HEK293T (cell line): ENCODE measurements at regions not wholly inside any gene's neighbourhood (a gene's known extent, or its start where the extent isn't known, plus 50 kb on each side); places are given as distances from the start of the nearest gene placed in this dataset.

ENCODE experiments used
- CTCF ChIA-PET: fragments of 350-600 bp; formaldehyde crosslinking; extraction: SDS; loops from one replicate; lab custom pipeline; 2021; ENCODE audit warnings: antibody characterized with exemption, inconsistent platforms; lab: Yijun Ruan, JAX
- POLR2A ChIA-PET: fragments of 350-600 bp; formaldehyde crosslinking; extraction: SDS; loops from one replicate; lab custom pipeline; 2020; ENCODE audit warnings: antibody characterized with exemption, inconsistent platforms; lab: Yijun Ruan, JAX
- DNase-seq: peaks from one replicate; pipeline ENCODE4 v3.0.0; 2012; ENCODE audit warnings: mixed read lengths; ENCODE audit errors: extremely low spot score
- ARNT ChIP-seq: fragments of 450-650 bp; IDR thresholded peaks from 2 replicates; pipeline ENCODE4 v1.6.1; 2017; ENCODE audit warnings: mild to moderate bottlenecking
- BHLHE40 ChIP-seq: fragments of 450-650 bp; IDR thresholded peaks from 2 replicates; pipeline ENCODE4 v1.6.1; 2016; ENCODE audit warnings: mild to moderate bottlenecking, moderate library complexity, borderline replicate concordance
- CTBP1 ChIP-seq: fragments of 450-650 bp; IDR thresholded peaks from 2 replicates; pipeline ENCODE4 v1.6.1; 2016; ENCODE audit warnings: borderline replicate concordance
- ELF4 ChIP-seq: fragments of 450-650 bp; IDR thresholded peaks from 2 replicates; pipeline ENCODE4 v1.6.1; 2017; ENCODE audit warnings: antibody characterized with exemption
- FOXA1 ChIP-seq: fragments of 450-650 bp; IDR thresholded peaks from 2 replicates; pipeline ENCODE4 v1.6.1; 2016; ENCODE audit warnings: mild to moderate bottlenecking
- FOXK2 ChIP-seq: fragments of 450-650 bp; IDR thresholded peaks from 2 replicates; pipeline ENCODE4 v1.6.1; 2016; ENCODE audit warnings: mild to moderate bottlenecking
- FOXM1 ChIP-seq: fragments of 450-650 bp; IDR thresholded peaks from 2 replicates; pipeline ENCODE4 v1.6.1; 2017; ENCODE audit warnings: mild to moderate bottlenecking, borderline replicate concordance
- HDGF ChIP-seq: fragments of 450-650 bp; IDR thresholded peaks from 2 replicates; pipeline ENCODE4 v1.6.1; 2017; ENCODE audit warnings: antibody characterized with exemption, borderline replicate concordance
- L3MBTL2 ChIP-seq: fragments of 450-650 bp; conservative IDR thresholded peaks from 2 replicates; pipeline ENCODE4 v1.6.1; 2016; ENCODE audit warnings: mild to moderate bottlenecking
- LEF1 ChIP-seq: fragments of 450-650 bp; IDR thresholded peaks from 2 replicates; pipeline ENCODE4 v1.6.1; 2017; ENCODE audit warnings: mild to moderate bottlenecking, borderline replicate concordance
- NFRKB ChIP-seq: fragments of 450-650 bp; IDR thresholded peaks from 2 replicates; pipeline ENCODE4 v1.6.1; 2016; ENCODE audit warnings: mild to moderate bottlenecking, moderate library complexity
- SP1 ChIP-seq: fragments of 450-650 bp; IDR thresholded peaks from 2 replicates; pipeline ENCODE4 v1.6.1; 2017
- SUZ12 ChIP-seq: fragments of 450-650 bp; IDR thresholded peaks from 2 replicates; pipeline ENCODE4 v1.6.1; 2016; ENCODE audit warnings: mild to moderate bottlenecking
- TARDBP ChIP-seq: fragments of 450-650 bp; IDR thresholded peaks from 2 replicates; pipeline ENCODE4 v1.6.1; 2016
- ZNF384 ChIP-seq: fragments of 450-650 bp; IDR thresholded peaks from 2 replicates; pipeline ENCODE4 v1.6.1; 2016
- TF ChIP-seq, protein P1 (sequence below): fragments of 450-650 bp; IDR thresholded peaks from 2 replicates; pipeline ENCODE4 v1.6.1; 2016

DNA sequence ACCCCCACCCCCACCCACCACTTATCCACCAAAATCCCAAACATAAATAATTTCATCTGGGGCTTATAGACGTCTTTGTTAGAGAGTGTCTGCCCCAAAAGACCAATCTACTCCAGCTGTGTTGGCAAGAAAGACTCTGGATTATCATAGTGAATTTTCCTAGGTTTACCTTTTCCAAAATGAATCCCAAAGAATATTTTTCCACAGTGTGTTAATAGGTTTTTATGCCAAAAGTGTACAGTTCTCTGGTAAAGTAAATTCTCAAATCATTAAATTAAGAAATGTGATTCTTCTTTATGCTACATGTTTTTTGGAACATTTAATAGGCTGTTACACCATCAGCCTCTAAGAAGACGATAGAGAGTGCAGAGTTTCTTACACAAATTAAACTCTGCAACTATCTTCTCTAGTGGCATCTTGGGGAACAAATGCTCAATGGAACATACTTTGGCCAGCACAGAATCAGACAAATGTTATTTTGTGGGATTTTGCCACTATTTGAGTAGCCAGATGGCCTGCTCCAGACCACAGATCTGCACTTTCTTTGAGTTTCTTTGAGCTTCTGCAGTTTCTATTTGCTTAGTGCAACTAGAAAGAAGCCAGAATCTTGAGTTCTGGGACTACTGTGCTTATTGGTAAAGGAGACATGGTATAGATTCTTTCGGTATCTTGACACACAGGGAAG, 206.0 kb downstream of the KIT start:
- DNase-seq: no peak
- ChIA-PET POLR2A (no interaction called here), CTCF (no interaction called here)
- TF ChIP-seq, protein P1, sequence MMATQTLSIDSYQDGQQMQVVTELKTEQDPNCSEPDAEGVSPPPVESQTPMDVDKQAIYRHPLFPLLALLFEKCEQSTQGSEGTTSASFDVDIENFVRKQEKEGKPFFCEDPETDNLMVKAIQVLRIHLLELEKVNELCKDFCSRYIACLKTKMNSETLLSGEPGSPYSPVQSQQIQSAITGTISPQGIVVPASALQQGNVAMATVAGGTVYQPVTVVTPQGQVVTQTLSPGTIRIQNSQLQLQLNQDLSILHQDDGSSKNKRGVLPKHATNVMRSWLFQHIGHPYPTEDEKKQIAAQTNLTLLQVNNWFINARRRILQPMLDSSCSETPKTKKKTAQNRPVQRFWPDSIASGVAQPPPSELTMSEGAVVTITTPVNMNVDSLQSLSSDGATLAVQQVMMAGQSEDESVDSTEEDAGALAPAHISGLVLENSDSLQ: no peak
- TF ChIP-seq FOXA1 (no peak), SUZ12 (no peak), SP1 (no peak), ZNF384 (no peak), ELF4 (no peak), LEF1 (no peak)

- POLR2A ChIA-PET: no interaction called here
Measured at GRCh38 chr4:54861201-54861600, 203.4 kb downstream of the KIT start.

DNA sequence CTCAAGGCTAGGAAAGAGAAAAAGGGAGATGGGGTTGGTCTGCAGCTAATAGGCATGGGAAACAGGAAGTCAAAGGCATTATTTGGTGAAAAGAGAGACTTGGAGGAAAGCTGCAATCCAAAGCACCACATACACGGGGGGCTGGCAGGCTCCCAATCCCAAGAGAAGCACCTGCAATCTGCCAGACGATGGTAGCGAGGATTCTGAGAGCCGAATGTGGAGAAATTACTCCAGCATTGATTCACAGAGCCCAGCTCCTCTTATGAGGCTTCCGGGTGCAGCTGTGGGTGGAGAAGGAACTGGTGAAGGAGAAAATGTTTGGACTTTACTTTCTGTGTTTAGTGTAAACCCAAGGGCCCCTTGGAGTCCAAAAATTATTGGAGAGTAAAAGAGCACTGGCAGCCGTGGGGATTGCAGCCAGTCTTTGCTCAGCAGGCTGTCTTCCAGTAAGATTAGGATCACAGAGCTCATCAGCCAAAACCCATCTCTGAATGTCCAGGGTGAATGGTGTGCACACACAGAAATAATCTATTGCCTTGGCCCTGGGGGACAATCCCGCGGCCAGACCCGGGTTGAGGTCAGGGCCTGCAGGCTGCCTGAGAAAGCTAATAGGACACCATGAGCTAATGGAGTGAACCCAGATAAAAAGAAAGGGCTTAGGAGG, 197.6 kb downstream of the KIT start:
- POLR2A ChIA-PET: no interaction called here
- no peak for DNase-seq
- CTCF ChIA-PET: interaction anchor here (0.6 kb wide), 1 partner anchor 313 kb away, joined by 3 read pairs; no protein-coding TSS in a partner anchor
- TF ChIP-seq ZNF384 (no peak), L3MBTL2 (no peak), FOXA1 (no peak), ELF4 (no peak), FOXK2 (no peak), HDGF (no peak), ARNT (no peak), LEF1 (no peak), BHLHE40 (no peak), NFRKB (no peak), SUZ12 (no peak), TARDBP (no peak)
- TF ChIP-seq, protein P1: no peak

More at GRCh38 chr4:54861201-54861600, 203.4 kb downstream of the KIT start:
- CTCF ChIA-PET: no interaction called here
- no peak for DNase-seq
- TF ChIP-seq L3MBTL2: no peak
- TF ChIP-seq SUZ12: no peak
- no peak for TF ChIP-seq BHLHE40
- no peak for TF ChIP-seq ARNT
- no peak for TF ChIP-seq FOXM1
- TF ChIP-seq FOXK2: no peak
- TF ChIP-seq FOXA1: no peak

DNA sequence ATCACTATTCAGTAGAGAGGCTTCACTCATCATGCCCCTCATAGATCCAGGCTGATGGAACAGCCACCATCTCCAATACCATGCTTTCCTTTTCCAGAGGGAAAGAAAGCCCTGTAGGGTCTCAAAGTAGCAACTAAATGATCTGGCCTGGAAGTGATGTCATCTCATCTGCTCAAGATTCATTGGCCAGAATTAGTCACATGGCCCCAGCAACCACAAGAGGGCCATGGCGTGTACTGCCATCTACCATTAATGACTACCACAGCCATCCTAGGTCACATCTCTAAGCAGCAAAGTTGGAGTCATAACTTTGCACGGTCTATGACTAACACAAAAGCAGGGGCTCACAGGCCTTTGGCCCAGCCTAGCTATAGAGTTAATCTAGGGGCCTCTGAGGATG, 194.8 kb downstream of the KIT start:
- TF ChIP-seq FOXA1 (no peak), FOXM1 (no peak), CTBP1 (no peak), HDGF (no peak), ARNT (no peak), TARDBP (no peak), L3MBTL2 (no peak), ZNF384 (no peak), NFRKB (no peak), SP1 (no peak), ELF4 (no peak), FOXK2 (no peak), BHLHE40 (no peak), SUZ12 (no peak), LEF1 (no peak)
- TF ChIP-seq, protein P1: no peak
- no peak for DNase-seq
- CTCF ChIA-PET: no interaction called here
- POLR2A ChIA-PET: no interaction called here

DNA sequence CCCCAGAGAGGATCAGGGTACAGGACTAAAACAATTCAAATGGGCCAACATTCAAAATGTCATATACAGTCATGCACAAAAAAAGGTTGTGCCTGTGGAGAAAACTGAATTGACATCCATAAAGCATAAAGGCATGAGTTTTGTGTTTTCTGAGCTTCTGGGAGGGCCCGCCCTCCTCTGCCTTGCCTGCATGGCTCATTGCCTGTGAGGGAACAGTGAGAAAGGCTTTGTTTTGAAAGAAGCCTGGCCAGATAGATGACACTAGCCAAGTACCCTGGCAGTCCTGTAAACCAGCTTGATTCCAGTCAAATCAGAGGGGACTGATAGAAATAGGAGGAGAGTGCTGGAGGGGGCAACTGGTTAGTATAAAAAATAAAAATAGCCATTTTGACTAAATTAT, 194.3 kb downstream of the KIT start:
- ChIA-PET POLR2A (no interaction called here), CTCF (no interaction called here)
- no peak for DNase-seq
- no peak for TF ChIP-seq FOXA1
- TF ChIP-seq ELF4: no peak
- TF ChIP-seq FOXM1: no peak
- no peak for TF ChIP-seq FOXK2
- TF ChIP-seq SP1: no peak
- TF ChIP-seq, protein P1: no peak
- no peak for TF ChIP-seq TARDBP
- no peak for TF ChIP-seq ZNF384
- no peak for TF ChIP-seq L3MBTL2
- TF ChIP-seq BHLHE40: no peak
- no peak for TF ChIP-seq CTBP1
- TF ChIP-seq LEF1: no peak
- TF ChIP-seq ARNT: no peak
- no peak for TF ChIP-seq NFRKB
- TF ChIP-seq HDGF: no peak
- no peak for TF ChIP-seq SUZ12
